Sciatic nerve (tissue), 2 donors: ENCODE measurements at regions not wholly inside any gene's neighbourhood (a gene's known extent, or its start where the extent isn't known, plus 50 kb on each side); places are given as distances from the start of the nearest gene placed in this dataset.

Experiments used
- ATAC-seq: fragments of 200-7000 bp; cut with Tn5 transposase; one replicate; pipeline ENCODE4 v1.9.1; 2020; ENCODE audit warnings: mild to moderate bottlenecking, moderate library complexity
- DNase-seq: peaks from one replicate; pipeline ENCODE4 v3.0.0-alpha.2; 2020; ENCODE audit warnings: low spot score
- intact Hi-C: fragments of 100-400 bp; cut with DNase I; formaldehyde crosslinking; loops from one replicate; pipeline ENCODE4 v1.14.2; 2022
- donor health status: DM: no; HTN: no; CAD: no.
- donor health status: DM: no; HTN: no; CAD: no.

GRCh38 chr2:18795906-18796305 lies 206.5 kb upstream of the NT5C1B start:
- DNase-seq (no peak), ATAC-seq (no peak)

GRCh38 chr2:18792684-18793083 lies 203.3 kb upstream of the NT5C1B start:
- ATAC-seq: no peak
- no peak for DNase-seq
- intact Hi-C loops: no loop called here

More at GRCh38 chr2:18795906-18796305, 206.5 kb upstream of the NT5C1B start:
- intact Hi-C loops: no loop called here

GRCh38 chr2:18792226-18792629 lies 202.9 kb upstream of the NT5C1B start:
- intact Hi-C loops: no loop called here
- DNase-seq: no peak
- peak; percentile 11 for ATAC-seq

- intact Hi-C loops: no loop called here
- DNase-seq (peak; percentile 57), ATAC-seq (peak; percentile 23)
These were observed 201.9 kb upstream of the NT5C1B start for GRCh38 chr2:18791172-18791797.

GRCh38 chr2:18790509-18791171 lies 201.3 kb upstream of the NT5C1B start:
- intact Hi-C loops: no loop called here
- DNase-seq: no peak
- ATAC-seq: peak; percentile 58

- intact Hi-C loops: no loop called here
- DNase-seq (no peak), ATAC-seq (no peak)
These were observed 199.2 kb upstream of the NT5C1B start for GRCh38 chr2:18788592-18788991.

GRCh38 chr2:18787726-18788125 lies 198.4 kb upstream of the NT5C1B start:
- intact Hi-C loops: no loop called here
- ATAC-seq (no peak), DNase-seq (no peak)

- ATAC-seq (no peak), DNase-seq (no peak)
- intact Hi-C loops: no loop called here
These were observed 194.9 kb upstream of the NT5C1B start for GRCh38 chr2:18784245-18784644.

GRCh38 chr2:18781541-18782280 lies 192.3 kb upstream of the NT5C1B start:
- ATAC-seq (no peak), DNase-seq (no peak)
- intact Hi-C loops: no loop called here

- no peak for DNase-seq
- ATAC-seq: no peak
- intact Hi-C loops: no loop called here
These were observed 188.0 kb upstream of the NT5C1B start for GRCh38 chr2:18777250-18777812.

- intact Hi-C loops: no loop called here
- DNase-seq: no peak
- ATAC-seq: no peak
These were observed 181.8 kb upstream of the NT5C1B start for GRCh38 chr2:18771212-18771611.

GRCh38 chr2:18763338-18763737 lies 174.0 kb upstream of the NT5C1B start:
- DNase-seq: no peak
- no peak for ATAC-seq
- intact Hi-C loops: no loop called here

GRCh38 chr2:18762667-18763066 lies 173.3 kb upstream of the NT5C1B start:
- no peak for ATAC-seq
- no peak for DNase-seq
- intact Hi-C loops: no loop called here

- intact Hi-C loops: loop anchor here (10.0 kb wide), 1 partner anchor 611 kb away; no protein-coding TSS in a partner anchor
- ATAC-seq: no peak
These were observed 164.9 kb upstream of the NT5C1B start for GRCh38 chr2:18754286-18754685.

GRCh38 chr2:18753722-18754121 lies 164.4 kb upstream of the NT5C1B start:
- no peak for DNase-seq
- intact Hi-C loops: loop anchor here (10.0 kb wide), 1 partner anchor 611 kb away; no protein-coding TSS in a partner anchor
- ATAC-seq: no peak

More at GRCh38 chr2:18754286-18754685, 164.9 kb upstream of the NT5C1B start:
- no peak for DNase-seq

- intact Hi-C loops: loop anchor here (10.0 kb wide), 1 partner anchor 612 kb away; no protein-coding TSS in a partner anchor
- DNase-seq (no peak), ATAC-seq (no peak)
These were observed 163.5 kb upstream of the NT5C1B start for GRCh38 chr2:18752667-18753422.

- peak; percentile 95 for ATAC-seq
- intact Hi-C loops: loop anchor here (10.0 kb wide), 1 partner anchor 613 kb away; no protein-coding TSS in a partner anchor
These were observed 162.7 kb upstream of the NT5C1B start for GRCh38 chr2:18752022-18752493.

GRCh38 chr2:18750672-18751554 lies 161.5 kb upstream of the NT5C1B start:
- intact Hi-C loops: loop anchor here (10.0 kb wide), 1 partner anchor 614 kb away; no protein-coding TSS in a partner anchor
- no peak for DNase-seq
- ATAC-seq: no peak

More at GRCh38 chr2:18752022-18752493, 162.7 kb upstream of the NT5C1B start:
- DNase-seq: peak; percentile 61
